ENCODE measurements at regions not wholly inside any gene's neighbourhood (a gene's known extent, or its start where the extent isn't known, plus 50 kb on each side); places are given as distances from the start of the nearest gene placed in this dataset.
A peak's percentile ranks its signal among the peaks of the same experiment; 100 is the strongest.
"Not testable (repeated sequence)": the region's sequence is repeated elsewhere in the genome, so short reads cannot be mapped to it uniquely, and the experiment has no call there.

- Histone ChIP-seq H3K4me1 (ENCODE audit: control insufficient read depth, insufficient read depth, low read length) (peaks cover 19% of the 10 kb centered on the region), H3K9me3 (ENCODE audit: control insufficient read depth, insufficient read depth, low read depth, low read length) (peaks cover 5% of the 10 kb centered on the region), H3K27ac (ENCODE audit: low read depth, low read length) (no peak overlapping the region), H3K27me3 (ENCODE audit: control insufficient read depth, insufficient read depth, low read length) (no peaks in the 10 kb centered on the region), H3K36me3 (ENCODE audit: control insufficient read depth, insufficient read depth, low read length) (no peaks in the 10 kb centered on the region), H3K9ac (ENCODE audit: low read length) (no peak overlapping the region), H3K4me3 (ENCODE audit: low read depth, low read length) (no peak overlapping the region)
Observed at GRCh38 chr18:10100196-10100595, 186.4 kb downstream of the VAPA start.

GRCh38 chr18:10100941-10101701 is 187.3 kb downstream of the VAPA start:
- peaks cover 19% of the 10 kb centered on the region for H3K4me1 ChIP-seq (ENCODE audit: control insufficient read depth, insufficient read depth, low read length)
- peak overlapping the region; percentile 29; the same call in 1 of the 2 replicates for H3K4me3 ChIP-seq (ENCODE audit: low read depth, low read length)
- H3K9me3 ChIP-seq (ENCODE audit: control insufficient read depth, insufficient read depth, low read depth, low read length): peaks cover 14% of the 10 kb centered on the region
- H3K9ac ChIP-seq (ENCODE audit: low read length): no peak overlapping the region
- H3K27ac ChIP-seq (ENCODE audit: low read depth, low read length): no peak overlapping the region
- H3K36me3 ChIP-seq (ENCODE audit: control insufficient read depth, insufficient read depth, low read length): no peaks in the 10 kb centered on the region
- H3K27me3 ChIP-seq (ENCODE audit: control insufficient read depth, insufficient read depth, low read length): no peaks in the 10 kb centered on the region

DNA sequence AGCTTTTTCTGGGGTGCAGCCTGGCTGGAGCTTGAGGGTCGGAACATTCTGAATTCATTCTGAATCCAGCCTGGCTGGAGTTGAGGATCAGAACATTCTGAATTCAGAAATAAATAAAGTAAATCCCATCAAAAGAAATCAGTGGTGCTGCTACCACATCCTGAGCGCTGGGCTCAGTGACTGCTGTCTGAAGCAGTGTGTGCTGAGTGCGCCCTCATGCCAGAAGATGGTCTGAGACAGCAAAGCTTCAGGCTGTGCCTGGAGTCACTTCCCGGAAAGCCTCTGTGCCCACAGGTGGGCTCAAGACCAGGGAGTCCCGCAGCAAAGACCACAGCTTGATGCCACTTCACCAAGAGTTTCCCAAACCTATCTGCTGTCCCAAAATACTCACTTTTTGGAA is 187.9 kb downstream of the VAPA start:
- Histone ChIP-seq H3K27ac (ENCODE audit: low read depth, low read length) (no peak overlapping the region), H3K27me3 (ENCODE audit: control insufficient read depth, insufficient read depth, low read length) (no peaks in the 10 kb centered on the region), H3K4me1 (ENCODE audit: control insufficient read depth, insufficient read depth, low read length) (peaks cover 19% of the 10 kb centered on the region), H3K36me3 (ENCODE audit: control insufficient read depth, insufficient read depth, low read length) (no peaks in the 10 kb centered on the region), H3K4me3 (ENCODE audit: low read depth, low read length) (peak overlapping the region; percentile 29; the same call in 1 of the 2 replicates), H3K9ac (ENCODE audit: low read length) (no peak overlapping the region), H3K9me3 (ENCODE audit: control insufficient read depth, insufficient read depth, low read depth, low read length) (peaks cover 14% of the 10 kb centered on the region)

- Histone ChIP-seq H3K4me1 (ENCODE audit: control insufficient read depth, insufficient read depth, low read length) (peaks cover 16% of the 10 kb centered on the region), H3K9me3 (ENCODE audit: control insufficient read depth, insufficient read depth, low read depth, low read length) (peaks cover 14% of the 10 kb centered on the region)
- H3K36me3 ChIP-seq (ENCODE audit: control insufficient read depth, insufficient read depth, low read length); H3K27me3 ChIP-seq (ENCODE audit: control insufficient read depth, insufficient read depth, low read length); H3K9ac ChIP-seq (ENCODE audit: low read length); H3K4me3 ChIP-seq (ENCODE audit: low read depth, low read length); H3K27ac ChIP-seq (ENCODE audit: low read depth, low read length): not testable (repeated sequence)
Observed at GRCh38 chr18:10105118-10105517, 191.3 kb downstream of the VAPA start.

DNA sequence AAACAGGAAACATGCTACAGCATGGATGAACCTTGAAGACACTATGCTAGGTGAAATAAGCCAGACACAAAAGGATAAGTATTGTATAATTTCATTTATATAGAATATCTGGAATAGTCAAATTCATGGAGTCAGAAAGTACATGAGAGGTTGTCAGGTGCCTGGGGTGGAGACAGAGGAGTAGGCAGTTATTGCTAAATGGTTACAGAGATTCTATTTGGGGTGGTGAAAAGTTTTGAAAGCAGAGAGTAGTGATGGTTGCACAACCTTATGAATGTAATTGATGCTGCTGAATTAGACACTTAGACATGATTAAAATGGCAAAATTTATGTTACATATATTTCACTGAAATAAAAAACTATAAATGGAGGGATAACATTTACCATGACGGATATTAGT is 197.4 kb downstream of the VAPA start:
- no peaks in the 10 kb centered on the region for H3K27me3 ChIP-seq (ENCODE audit: control insufficient read depth, insufficient read depth, low read length)
- no peak overlapping the region for H3K9ac ChIP-seq (ENCODE audit: low read length)
- H3K36me3 ChIP-seq (ENCODE audit: control insufficient read depth, insufficient read depth, low read length): no peaks in the 10 kb centered on the region
- H3K4me3 ChIP-seq (ENCODE audit: low read depth, low read length): no peak overlapping the region
- H3K27ac ChIP-seq (ENCODE audit: low read depth, low read length): no peak overlapping the region
- no peaks in the 10 kb centered on the region for H3K9me3 ChIP-seq (ENCODE audit: control insufficient read depth, insufficient read depth, low read depth, low read length)
- H3K4me1 ChIP-seq (ENCODE audit: control insufficient read depth, insufficient read depth, low read length): peaks cover 6% of the 10 kb centered on the region

- Histone ChIP-seq H3K9ac (ENCODE audit: low read length) (no peak overlapping the region), H3K27ac (ENCODE audit: low read depth, low read length) (no peak overlapping the region), H3K36me3 (ENCODE audit: control insufficient read depth, insufficient read depth, low read length) (no peaks in the 10 kb centered on the region), H3K9me3 (ENCODE audit: control insufficient read depth, insufficient read depth, low read depth, low read length) (no peaks in the 10 kb centered on the region), H3K4me1 (ENCODE audit: control insufficient read depth, insufficient read depth, low read length) (peaks cover 9% of the 10 kb centered on the region), H3K27me3 (ENCODE audit: control insufficient read depth, insufficient read depth, low read length) (no peaks in the 10 kb centered on the region), H3K4me3 (ENCODE audit: low read depth, low read length) (no peak overlapping the region)
Observed at GRCh38 chr18:10111944-10112343, 198.1 kb downstream of the VAPA start.

- Histone ChIP-seq H3K9ac (ENCODE audit: low read length) (no peak overlapping the region), H3K4me3 (ENCODE audit: low read depth, low read length) (no peak overlapping the region), H3K9me3 (ENCODE audit: control insufficient read depth, insufficient read depth, low read depth, low read length) (no peaks in the 10 kb centered on the region), H3K4me1 (ENCODE audit: control insufficient read depth, insufficient read depth, low read length) (peaks cover 9% of the 10 kb centered on the region), H3K27ac (ENCODE audit: low read depth, low read length) (no peak overlapping the region), H3K36me3 (ENCODE audit: control insufficient read depth, insufficient read depth, low read length) (no peaks in the 10 kb centered on the region), H3K27me3 (ENCODE audit: control insufficient read depth, insufficient read depth, low read length) (no peaks in the 10 kb centered on the region)
Observed at GRCh38 chr18:10113121-10114022, 199.6 kb downstream of the VAPA start.

DNA sequence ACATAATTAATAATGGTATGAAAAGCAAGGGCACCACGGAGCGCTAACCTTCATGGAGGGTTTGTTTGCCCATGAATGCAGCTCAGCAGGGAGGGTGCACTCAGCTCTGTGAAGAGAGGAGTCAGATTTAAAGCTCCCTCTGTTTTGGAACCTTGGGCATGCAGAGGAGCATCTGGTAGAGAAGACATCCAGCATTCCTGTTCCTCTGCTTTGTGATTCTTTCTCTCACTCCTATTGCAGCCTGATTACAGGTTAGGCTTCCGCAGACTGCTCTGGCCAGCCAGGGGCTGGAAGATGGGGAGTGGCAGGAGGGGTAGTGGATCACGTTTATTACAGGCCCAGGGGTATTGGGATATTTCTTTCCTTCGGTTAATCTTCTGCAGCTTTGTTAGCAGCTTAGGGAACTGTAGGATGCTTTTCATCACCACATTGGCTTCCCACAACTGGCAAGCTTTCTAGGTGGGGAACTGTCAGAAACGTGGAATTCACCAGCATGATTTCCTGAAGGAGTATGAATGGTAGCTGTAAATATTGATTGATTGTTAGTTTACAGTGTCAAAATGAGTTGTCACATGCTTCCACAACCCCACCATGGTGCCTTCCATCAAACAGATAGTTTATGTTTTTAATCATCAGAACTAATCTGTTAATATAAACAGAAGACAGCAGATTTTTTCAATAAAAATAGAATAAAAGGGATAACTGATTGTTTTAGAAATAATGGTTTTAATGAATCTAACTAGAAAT is 201.1 kb downstream of the VAPA start:
- Histone ChIP-seq H3K9me3 (ENCODE audit: control insufficient read depth, insufficient read depth, low read depth, low read length) (peaks cover 7% of the 10 kb centered on the region; the same call in 1 of the 2 replicates), H3K27me3 (ENCODE audit: control insufficient read depth, insufficient read depth, low read length) (no peaks in the 10 kb centered on the region)

GRCh38 chr18:10116574-10116973 is 202.8 kb downstream of the VAPA start:
- Histone ChIP-seq H3K9ac (ENCODE audit: low read length) (no peak overlapping the region), H3K4me1 (ENCODE audit: control insufficient read depth, insufficient read depth, low read length) (peaks cover 13% of the 10 kb centered on the region), H3K4me3 (ENCODE audit: low read depth, low read length) (no peak overlapping the region), H3K9me3 (ENCODE audit: control insufficient read depth, insufficient read depth, low read depth, low read length) (peaks cover 9% of the 10 kb centered on the region; the same call in 1 of the 2 replicates), H3K27me3 (ENCODE audit: control insufficient read depth, insufficient read depth, low read length) (no peaks in the 10 kb centered on the region), H3K36me3 (ENCODE audit: control insufficient read depth, insufficient read depth, low read length) (no peaks in the 10 kb centered on the region), H3K27ac (ENCODE audit: low read depth, low read length) (no peak overlapping the region)

More for the DNA sequence above, 201.1 kb downstream of the VAPA start:
- H3K4me1 ChIP-seq (ENCODE audit: control insufficient read depth, insufficient read depth, low read length): peaks cover 9% of the 10 kb centered on the region
- H3K9ac ChIP-seq (ENCODE audit: low read length): no peak overlapping the region
- H3K4me3 ChIP-seq (ENCODE audit: low read depth, low read length): no peak overlapping the region
- no peaks in the 10 kb centered on the region for H3K36me3 ChIP-seq (ENCODE audit: control insufficient read depth, insufficient read depth, low read length)
- H3K27ac ChIP-seq (ENCODE audit: low read depth, low read length): no peak overlapping the region

DNA sequence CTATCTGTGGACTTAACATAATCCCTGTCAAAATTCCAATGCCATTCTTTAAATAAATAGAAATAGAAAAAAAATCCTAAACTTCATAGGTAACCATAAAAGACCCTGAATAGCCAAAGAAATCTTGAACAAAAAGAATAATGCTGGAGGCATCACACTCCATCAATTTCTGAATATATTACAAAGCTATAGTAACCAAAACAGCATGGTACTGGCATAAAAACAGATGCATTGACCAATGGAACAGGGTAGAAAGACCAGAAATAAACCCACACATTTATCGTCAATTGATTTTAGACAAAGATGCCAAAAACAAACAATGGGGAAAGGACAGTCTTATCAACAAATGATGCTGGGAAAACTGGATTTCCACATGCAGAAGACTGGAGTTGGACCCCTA is 205.7 kb downstream of the VAPA start:
- H3K36me3 ChIP-seq (ENCODE audit: control insufficient read depth, insufficient read depth, low read length): no peaks in the 10 kb centered on the region
- H3K4me1 ChIP-seq (ENCODE audit: control insufficient read depth, insufficient read depth, low read length): peaks cover 32% of the 10 kb centered on the region
- peaks cover 9% of the 10 kb centered on the region; the same call in 1 of the 2 replicates for H3K9me3 ChIP-seq (ENCODE audit: control insufficient read depth, insufficient read depth, low read depth, low read length)
- no peak overlapping the region for H3K4me3 ChIP-seq (ENCODE audit: low read depth, low read length)
- H3K9ac ChIP-seq (ENCODE audit: low read length): no peak overlapping the region
- no peak overlapping the region for H3K27ac ChIP-seq (ENCODE audit: low read depth, low read length)
- H3K27me3 ChIP-seq (ENCODE audit: control insufficient read depth, insufficient read depth, low read length): no peaks in the 10 kb centered on the region

Measured in HUES6 (cell line).